Duodenal mucosa (tissue), 2 donors: ENCODE measurements at regions not wholly inside any gene's neighbourhood (a gene's known extent, or its start where the extent isn't known, plus 50 kb on each side); places are given as distances from the start of the nearest gene placed in this dataset.

ENCODE experiments used
- H3K27ac ChIP-seq: one replicate; pipeline ENCODE4 v1.7.0; 2013; ENCODE audit warnings: low read depth, low read length
- H3K27me3 ChIP-seq, 2 donors: one replicate each; pipeline ENCODE4 v1.7.0; 2013; ENCODE audit warnings: low read length in 2 of 2, control low read depth in 1 of 2; ENCODE audit not compliant: insufficient read depth in 2 of 2, control insufficient read depth in 1 of 2
- H3K36me3 ChIP-seq, 2 donors: one replicate each; pipeline ENCODE4 v1.7.0; 2013; ENCODE audit warnings: low read length in 2 of 2, control low read depth in 1 of 2; ENCODE audit not compliant: insufficient read depth in 2 of 2, control insufficient read depth in 1 of 2
- H3K4me1 ChIP-seq, 2 donors: one replicate each; pipeline ENCODE4 v1.7.0; 2013; ENCODE audit warnings: low read length in 2 of 2, control low read depth in 1 of 2; ENCODE audit not compliant: insufficient read depth in 2 of 2, control insufficient read depth in 1 of 2
- H3K4me3 ChIP-seq, 2 donors: one replicate each; pipeline ENCODE4 v1.7.0; 2013; ENCODE audit warnings: low read length in 2 of 2, low read depth in 1 of 2
- H3K9ac ChIP-seq, 2 donors: one replicate each; pipeline ENCODE4 v1.7.0; 2013; ENCODE audit warnings: low read length in 2 of 2, low read depth in 1 of 2
- H3K9me3 ChIP-seq, 2 donors: one replicate each; pipeline ENCODE4 v1.7.0; 2013; ENCODE audit warnings: low read length in 2 of 2, control low read depth in 1 of 2; ENCODE audit not compliant: control insufficient read depth in 1 of 2

DNA sequence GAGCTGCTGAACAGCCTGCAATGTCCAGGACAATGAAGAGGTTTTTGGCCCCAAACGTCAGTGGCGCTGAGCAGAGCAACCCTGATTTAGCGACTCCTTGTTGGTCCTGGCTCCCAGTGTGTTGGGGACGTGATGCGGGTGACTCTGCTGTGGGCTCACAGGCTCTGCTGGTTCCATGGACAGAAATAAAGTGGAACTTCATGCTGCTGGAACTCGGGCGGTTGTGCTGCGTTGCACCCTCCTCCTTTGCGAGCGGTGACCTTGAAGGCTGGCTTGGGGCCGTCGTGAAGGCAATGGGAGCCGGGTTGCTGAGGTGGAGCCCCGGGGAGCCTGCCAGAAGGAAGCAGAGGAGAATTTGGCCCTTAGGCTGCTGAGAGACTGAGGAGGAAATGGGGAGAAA lies 122.6 kb upstream of the C1orf174 start:
- no peak overlapping the region for H3K27ac ChIP-seq
- no peaks in the 10 kb centered on the region for H3K27me3 ChIP-seq
- no peaks in the 10 kb centered on the region for H3K4me1 ChIP-seq
- H3K36me3 ChIP-seq = no peaks in the 10 kb centered on the region
- H3K4me3 ChIP-seq = no peak overlapping the region
- H3K9me3 ChIP-seq = no peaks in the 10 kb centered on the region
- H3K9ac ChIP-seq = no peak overlapping the region

DNA sequence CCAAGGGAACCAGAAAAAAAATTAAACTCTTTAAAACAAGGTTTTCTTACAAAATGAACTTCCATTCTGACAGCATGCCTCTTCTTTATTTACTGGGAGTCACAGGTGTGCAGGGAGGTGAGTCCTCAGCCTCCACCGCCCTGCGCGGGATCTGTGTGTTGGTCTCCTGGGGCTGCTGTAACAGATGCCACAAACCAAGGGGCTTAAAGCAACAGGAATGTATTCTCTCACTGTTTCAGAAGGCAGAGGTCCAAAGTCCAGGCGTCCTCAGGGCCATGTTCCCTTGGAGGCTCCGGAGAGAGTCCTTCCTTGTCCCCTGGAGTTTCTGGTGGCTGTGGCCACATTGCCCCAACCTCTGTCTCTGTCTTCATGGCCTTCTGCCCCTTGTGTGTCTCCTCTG lies 123.6 kb upstream of the C1orf174 start:
- H3K27ac ChIP-seq = no peak overlapping the region
- no peak overlapping the region for H3K4me3 ChIP-seq
- no peaks in the 10 kb centered on the region for H3K4me1 ChIP-seq
- no peak overlapping the region for H3K9ac ChIP-seq
- no peaks in the 10 kb centered on the region for H3K36me3 ChIP-seq
- no peaks in the 10 kb centered on the region for H3K9me3 ChIP-seq
- H3K27me3 ChIP-seq = no peaks in the 10 kb centered on the region

DNA sequence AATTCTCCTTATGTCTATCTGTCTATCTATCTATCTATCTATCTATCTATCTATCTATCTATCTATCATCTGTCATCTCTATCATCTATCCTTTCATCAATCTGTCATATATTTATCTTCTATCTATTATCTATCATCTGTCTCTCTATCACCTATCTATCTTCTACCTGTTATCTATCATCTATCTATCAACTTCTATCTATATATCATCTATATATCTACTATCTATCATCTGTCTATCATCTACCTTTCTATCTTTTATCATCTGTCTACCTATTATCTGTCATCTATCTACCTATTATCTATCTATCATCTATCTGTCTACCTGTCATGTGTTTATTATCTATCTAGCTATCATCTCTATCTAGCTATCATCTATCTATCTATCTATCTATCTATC lies 124.7 kb upstream of the C1orf174 start:
- Histone ChIP-seq H3K36me3 (no peaks in the 10 kb centered on the region), H3K27ac (no peak overlapping the region), H3K9me3 (no peaks in the 10 kb centered on the region), H3K27me3 (no peaks in the 10 kb centered on the region), H3K4me3 (no peak overlapping the region), H3K9ac (no peak overlapping the region), H3K4me1 (no peaks in the 10 kb centered on the region)

DNA sequence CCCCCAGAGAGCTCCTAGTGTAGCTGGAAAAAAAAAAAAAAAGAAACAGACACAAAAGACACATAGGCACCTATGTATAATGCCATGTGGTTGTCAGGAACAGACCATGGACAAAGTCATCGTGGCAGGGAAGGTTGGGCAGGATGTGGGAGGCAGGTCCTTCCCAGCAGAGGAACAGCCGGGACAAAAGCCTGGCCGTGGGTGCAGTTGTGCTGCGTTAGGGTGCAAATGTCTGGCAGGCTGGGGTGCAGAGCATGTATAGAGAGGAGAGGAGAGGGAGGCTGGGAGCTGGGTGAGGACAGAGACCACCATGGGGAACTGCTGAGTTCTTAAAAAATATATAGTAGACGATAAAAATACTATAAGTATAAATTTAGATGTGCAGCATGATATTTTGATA lies 125.7 kb upstream of the C1orf174 start:
- H3K27me3 ChIP-seq = no peaks in the 10 kb centered on the region
- no peaks in the 10 kb centered on the region for H3K4me1 ChIP-seq
- no peak overlapping the region for H3K27ac ChIP-seq
- H3K9me3 ChIP-seq = no peaks in the 10 kb centered on the region
- H3K9ac ChIP-seq = no peak overlapping the region
- H3K36me3 ChIP-seq = no peaks in the 10 kb centered on the region
- no peak overlapping the region for H3K4me3 ChIP-seq

DNA sequence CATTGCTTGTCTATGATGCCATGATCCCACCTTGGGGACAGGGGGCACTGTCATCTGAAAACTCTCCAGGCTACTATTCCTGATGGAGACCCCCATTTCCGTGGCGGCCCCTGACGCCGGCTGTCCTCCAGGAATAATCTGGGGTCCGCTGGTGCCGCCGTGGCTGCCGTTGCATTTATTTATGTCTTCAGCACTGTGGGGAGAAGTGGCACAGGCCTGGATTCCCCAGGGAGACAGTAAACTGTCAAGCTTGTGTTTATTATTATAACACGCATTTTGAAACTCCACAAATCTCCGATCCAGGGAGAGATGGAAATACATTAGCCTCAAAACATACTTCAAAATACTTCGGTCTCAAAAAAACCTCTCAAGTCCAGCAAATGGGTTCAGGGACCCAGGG lies 126.9 kb upstream of the C1orf174 start:
- Histone ChIP-seq H3K9ac (no peak overlapping the region), H3K27ac (no peak overlapping the region), H3K36me3 (no peaks in the 10 kb centered on the region), H3K4me3 (no peak overlapping the region), H3K9me3 (no peaks in the 10 kb centered on the region), H3K4me1 (no peaks in the 10 kb centered on the region), H3K27me3 (no peaks in the 10 kb centered on the region)

DNA sequence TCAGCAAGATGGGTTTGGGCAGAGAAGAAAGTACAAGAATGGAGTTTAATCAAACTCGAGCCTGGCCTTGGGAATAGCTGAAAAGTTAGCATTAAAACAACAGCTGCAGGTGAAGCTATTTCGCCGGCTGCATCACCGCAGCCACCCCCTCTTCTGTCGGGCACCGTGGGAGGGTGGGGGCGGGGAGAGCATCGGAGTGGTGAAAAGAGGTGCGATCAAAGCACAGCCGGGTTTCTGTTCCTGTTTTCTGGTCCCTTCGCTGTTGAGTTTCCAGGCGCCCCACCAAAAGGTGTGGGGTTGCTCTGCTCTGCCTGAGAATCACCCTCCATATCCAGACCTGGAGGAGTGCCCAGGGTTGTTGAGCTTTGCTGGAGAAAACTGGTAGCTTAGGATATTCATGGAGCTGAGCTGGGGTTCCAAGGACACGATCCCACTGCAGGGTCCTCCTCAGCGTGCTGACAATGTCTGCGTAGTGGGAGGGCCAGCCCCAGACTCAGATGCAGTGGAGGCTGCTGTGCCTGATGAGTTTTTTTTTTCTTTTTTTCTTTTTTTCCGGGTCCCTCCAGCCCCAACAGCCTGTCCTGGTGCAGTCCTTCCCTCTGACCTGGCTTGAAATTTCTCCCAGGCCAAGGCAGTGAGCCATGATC lies 127.5 kb upstream of the C1orf174 start:
- H3K4me1 ChIP-seq = no peaks in the 10 kb centered on the region
- no peaks in the 10 kb centered on the region for H3K9me3 ChIP-seq
- H3K27me3 ChIP-seq = no peaks in the 10 kb centered on the region
- H3K27ac ChIP-seq = no peak overlapping the region
- no peak overlapping the region for H3K9ac ChIP-seq
- H3K4me3 ChIP-seq = no peak overlapping the region
- H3K36me3 ChIP-seq = no peaks in the 10 kb centered on the region

DNA sequence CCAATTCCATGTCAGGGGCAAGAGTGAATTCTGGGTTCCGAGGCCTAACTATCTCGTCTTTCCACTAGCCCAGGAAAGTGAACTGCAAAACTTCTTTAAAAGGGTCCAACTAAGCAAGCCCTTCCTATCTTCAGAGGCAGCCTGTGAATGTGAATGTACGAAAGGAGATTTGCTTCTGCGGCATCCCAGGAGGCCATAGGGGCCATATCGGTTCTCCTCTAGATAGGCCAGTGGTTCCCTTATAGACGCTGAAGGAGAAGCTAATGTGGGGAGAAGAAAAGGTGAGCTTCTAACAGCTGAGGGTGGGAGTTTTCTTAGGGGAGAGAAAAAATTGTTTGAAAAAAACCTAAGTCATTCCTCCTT lies 128.0 kb upstream of the C1orf174 start:
- Histone ChIP-seq H3K27me3 (no peaks in the 10 kb centered on the region), H3K36me3 (no peaks in the 10 kb centered on the region), H3K9ac (no peak overlapping the region), H3K9me3 (no peaks in the 10 kb centered on the region), H3K4me1 (no peaks in the 10 kb centered on the region), H3K4me3 (no peak overlapping the region), H3K27ac (no peak overlapping the region)

DNA sequence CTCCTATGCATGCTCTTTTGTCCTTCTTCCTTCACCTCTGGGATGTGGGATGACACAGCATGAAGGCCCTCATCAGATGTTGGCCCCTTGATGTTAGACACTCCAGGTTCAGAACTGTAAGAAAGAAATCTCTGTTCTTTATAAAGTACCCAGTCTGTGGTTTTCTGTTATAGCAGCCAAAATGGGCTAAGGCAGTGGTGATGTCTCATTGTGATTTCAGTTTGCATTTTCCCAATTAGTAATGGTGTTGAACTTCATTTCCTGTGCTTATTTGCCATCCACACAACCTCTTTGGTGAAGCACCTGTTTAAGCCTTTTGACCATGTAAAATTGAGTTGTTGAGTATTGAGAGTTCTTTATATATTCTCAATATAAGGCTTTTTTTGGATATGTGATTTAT lies 129.3 kb upstream of the C1orf174 start:
- H3K27me3 ChIP-seq = no peaks in the 10 kb centered on the region
- no peaks in the 10 kb centered on the region for H3K36me3 ChIP-seq
- H3K4me1 ChIP-seq = no peaks in the 10 kb centered on the region
- no peak overlapping the region for H3K27ac ChIP-seq
- H3K9ac ChIP-seq = no peak overlapping the region
- H3K9me3 ChIP-seq = no peaks in the 10 kb centered on the region
- H3K4me3 ChIP-seq = no peak overlapping the region

DNA sequence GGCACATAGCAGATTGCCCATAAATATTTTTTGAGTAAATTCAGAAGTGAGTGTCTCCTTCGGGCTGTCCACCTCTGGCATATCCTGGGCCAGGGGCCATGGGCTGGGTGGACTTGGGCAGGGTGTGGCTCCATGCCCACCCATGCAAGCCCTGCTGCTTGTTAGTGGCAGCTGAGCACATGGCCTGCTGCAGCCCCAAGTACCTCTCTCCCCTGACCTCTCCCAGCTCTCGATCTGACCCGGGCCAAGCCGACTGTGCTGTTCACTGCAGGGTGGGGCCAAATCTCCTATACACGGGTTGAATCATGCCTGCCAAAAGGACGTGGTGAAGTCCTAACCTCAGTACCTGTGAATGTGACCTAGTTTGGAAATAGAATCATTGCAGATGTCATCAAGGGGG lies 132.5 kb upstream of the C1orf174 start:
- Histone ChIP-seq H3K27ac (no peak overlapping the region), H3K9me3 (no peaks in the 10 kb centered on the region), H3K36me3 (no peaks in the 10 kb centered on the region), H3K27me3 (no peaks in the 10 kb centered on the region), H3K4me1 (no peaks in the 10 kb centered on the region), H3K9ac (no peak overlapping the region), H3K4me3 (no peak overlapping the region)

DNA sequence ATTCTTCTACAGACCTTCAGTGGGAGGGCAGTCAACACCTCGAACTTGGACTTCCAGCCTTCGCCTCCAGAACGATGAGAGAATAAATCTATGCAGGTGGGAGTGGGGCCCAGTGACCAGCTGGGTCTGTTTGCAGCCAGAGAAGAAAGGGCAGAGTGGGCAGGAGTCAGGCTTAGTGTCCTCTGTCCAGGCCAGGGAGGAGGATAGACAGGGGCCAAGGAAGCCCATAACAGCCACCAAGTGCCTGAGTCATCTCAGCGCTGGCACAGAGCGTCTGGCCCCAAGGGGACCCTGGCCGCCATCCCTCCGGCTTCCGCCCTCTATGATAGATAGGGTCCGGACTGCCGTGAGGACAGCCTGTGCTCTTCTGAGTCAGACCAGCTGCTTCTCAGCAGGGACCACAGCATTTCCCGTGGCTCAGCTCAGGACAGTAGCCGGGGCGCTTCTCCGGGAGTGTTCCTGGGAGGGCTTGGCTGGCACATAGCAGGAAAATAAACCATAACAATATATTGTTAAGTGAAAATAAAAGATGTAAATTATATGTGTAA lies 133.1 kb upstream of the C1orf174 start:
- H3K9me3 ChIP-seq = no peaks in the 10 kb centered on the region
- no peaks in the 10 kb centered on the region for H3K4me1 ChIP-seq
- H3K9ac ChIP-seq = no peak overlapping the region
- no peak overlapping the region for H3K27ac ChIP-seq
- no peak overlapping the region for H3K4me3 ChIP-seq
- no peaks in the 10 kb centered on the region for H3K27me3 ChIP-seq
- no peaks in the 10 kb centered on the region for H3K36me3 ChIP-seq

DNA sequence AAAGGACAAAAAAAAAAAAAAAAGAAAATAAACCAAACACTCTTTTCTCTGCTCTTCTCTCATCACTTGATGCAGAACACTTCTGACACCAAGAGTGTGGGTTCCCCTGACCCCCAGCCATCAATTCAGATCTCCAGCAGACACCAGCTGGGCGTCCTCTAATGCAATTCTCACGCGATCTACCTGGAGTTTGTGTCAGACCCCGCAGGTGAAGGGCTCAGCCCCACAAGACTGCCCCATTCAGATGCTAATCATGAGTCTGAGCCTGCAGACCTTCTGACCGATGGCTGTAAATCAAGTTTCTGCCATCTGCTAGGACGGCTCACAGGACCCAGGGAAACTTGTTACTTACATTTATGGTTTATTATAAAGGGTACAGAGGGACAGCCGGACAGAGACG lies 133.6 kb upstream of the C1orf174 start:
- Histone ChIP-seq H3K36me3 (no peaks in the 10 kb centered on the region), H3K9ac (no peak overlapping the region), H3K9me3 (no peaks in the 10 kb centered on the region), H3K4me1 (no peaks in the 10 kb centered on the region), H3K27me3 (no peaks in the 10 kb centered on the region), H3K27ac (no peak overlapping the region), H3K4me3 (no peak overlapping the region)
